Upper lobe of left lung (tissue), 6 donors: ENCODE measurements at regions not wholly inside any gene's neighbourhood (a gene's known extent, or its start where the extent isn't known, plus 50 kb on each side); places are given as distances from the start of the nearest gene placed in this dataset.

Source experiments
- ATAC-seq, 2 donors: fragments of 200-7000 bp; cut with Tn5 transposase; one replicate each; pipeline ENCODE4 v1.9.1; 2022; ENCODE audit warnings: mild to moderate bottlenecking in 2 of 2, moderate library complexity in 2 of 2; ENCODE audit not compliant: low FRiP score in 2 of 2
- DNase-seq, 2 donors: peaks; one replicate each; pipeline ENCODE4 v3.0.0-alpha.2; 2019 to 2020
- H3K27ac ChIP-seq, 4 donors: fragments of 200-600 bp; sonication (generic); one replicate each; pipeline ENCODE4 v1.5.1; 2016 to 2019
- H3K27me3 ChIP-seq, 4 donors: fragments of 200-600 bp; sonication (generic); one replicate each; pipeline ENCODE4 v1.5.1; 2017 to 2019
- H3K36me3 ChIP-seq, 4 donors: fragments of 200-600 bp; sonication (generic); one replicate each; pipeline ENCODE4 v1.5.1; 2016 to 2019
- H3K4me1 ChIP-seq, 4 donors: fragments of 200-600 bp; sonication (generic); one replicate each; pipeline ENCODE4 v1.5.1; 2018 to 2019
- H3K4me3 ChIP-seq, 4 donors: fragments of 200-600 bp; sonication (generic); one replicate each; pipeline ENCODE4 v1.5.1; 2017 to 2019; ENCODE audit warnings: mild to moderate bottlenecking in 2 of 4, moderate library complexity in 1 of 4
- H3K9me3 ChIP-seq, 4 donors: fragments of 200-600 bp; sonication (generic); one replicate each; pipeline ENCODE4 v1.5.1; 2018 to 2019
- EP300 ChIP-seq, 4 donors: sonication (generic); formaldehyde crosslinking; IDR thresholded peaks; one replicate each; pipeline ENCODE4 v1.5.1; 2017; ENCODE audit warnings: antibody characterized with exemption in 4 of 4, control low read depth in 2 of 4
- POLR2A ChIP-seq, 4 donors: fragments of 450-650 bp; IDR thresholded peaks; one replicate each; pipeline ENCODE4 v1.5.1; 2016 to 2017; ENCODE audit warnings: antibody characterized with exemption in 4 of 4, mild to moderate bottlenecking in 2 of 4
- POLR2AphosphoS5 ChIP-seq, 2 donors: sonication (generic); formaldehyde crosslinking; IDR thresholded peaks; one replicate each; pipeline ENCODE4 v1.5.1; 2017; ENCODE audit warnings: antibody characterized with exemption in 2 of 2
- WGBS, 2 donors: methylation state at CpG; one replicate each; pipeline ENCODE4 v1.1.5; 2017 to 2018; 5-methylcytosine and 5-hydroxymethylcytosine counted together
- TF ChIP-seq, protein P1 (sequence below), 6 experiments: fragments of 450-650 bp in 4 of 6; fragments of 200-600 bp in 2 of 6; sonication (generic) in 2 of 6; IDR thresholded peaks; one replicate each; pipeline ENCODE4 v1.5.1; 2016 to 2019; ENCODE audit warnings: antibody characterized with exemption in 6 of 6
- donor health status: DM: no; HTN: no; CAD: no; lungs with moderate emphysema.
- donor health status: DM: no; HTN: yes; CAD: no; lungs with severe emphysema.

DNA sequence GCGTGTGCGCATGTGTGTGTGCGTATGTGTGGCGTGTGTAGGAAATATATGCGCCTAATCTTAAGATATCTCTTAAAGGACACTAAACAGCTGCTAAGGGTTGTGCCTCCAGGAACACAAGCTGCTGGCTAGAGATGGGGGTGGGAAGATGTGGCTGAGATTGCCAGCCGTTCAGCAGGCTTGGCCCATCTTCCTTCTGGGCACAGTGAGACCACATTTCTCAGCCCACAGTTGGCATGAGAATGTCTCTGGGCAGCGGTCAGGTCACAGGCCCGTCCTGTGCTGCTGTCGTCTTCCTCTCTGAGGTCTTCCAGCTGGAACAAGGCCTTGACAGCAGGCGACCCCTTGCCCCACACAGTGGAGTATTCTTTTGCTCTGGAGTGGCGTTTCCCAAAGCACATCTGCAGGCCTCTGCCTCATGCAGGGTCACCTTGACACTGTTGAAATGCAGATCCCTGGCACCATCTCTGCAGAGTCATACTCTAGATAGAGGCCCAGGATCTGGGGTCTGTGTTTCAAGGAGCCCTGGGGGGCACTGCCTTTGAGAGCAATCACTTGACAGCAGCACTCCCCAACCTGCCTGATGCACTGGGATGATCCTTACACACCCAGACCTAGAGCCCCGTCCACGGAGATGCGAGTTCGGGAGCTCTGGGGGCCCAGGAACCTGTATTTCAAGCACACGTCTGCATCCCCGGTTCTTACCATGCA, 335.5 kb upstream of the SFSWAP start:
- H3K9me3 ChIP-seq = no peaks in the 10 kb centered on the region
- H3K27ac ChIP-seq = no peak overlapping the region
- DNase-seq (no peak), ATAC-seq (no peak)
- no peak overlapping the region for H3K4me3 ChIP-seq
- WGBS, 2 donors = 76 to 77% methylated on average over 13 to 14 of the region's 17 CpGs
- TF ChIP-seq, protein P1, sequence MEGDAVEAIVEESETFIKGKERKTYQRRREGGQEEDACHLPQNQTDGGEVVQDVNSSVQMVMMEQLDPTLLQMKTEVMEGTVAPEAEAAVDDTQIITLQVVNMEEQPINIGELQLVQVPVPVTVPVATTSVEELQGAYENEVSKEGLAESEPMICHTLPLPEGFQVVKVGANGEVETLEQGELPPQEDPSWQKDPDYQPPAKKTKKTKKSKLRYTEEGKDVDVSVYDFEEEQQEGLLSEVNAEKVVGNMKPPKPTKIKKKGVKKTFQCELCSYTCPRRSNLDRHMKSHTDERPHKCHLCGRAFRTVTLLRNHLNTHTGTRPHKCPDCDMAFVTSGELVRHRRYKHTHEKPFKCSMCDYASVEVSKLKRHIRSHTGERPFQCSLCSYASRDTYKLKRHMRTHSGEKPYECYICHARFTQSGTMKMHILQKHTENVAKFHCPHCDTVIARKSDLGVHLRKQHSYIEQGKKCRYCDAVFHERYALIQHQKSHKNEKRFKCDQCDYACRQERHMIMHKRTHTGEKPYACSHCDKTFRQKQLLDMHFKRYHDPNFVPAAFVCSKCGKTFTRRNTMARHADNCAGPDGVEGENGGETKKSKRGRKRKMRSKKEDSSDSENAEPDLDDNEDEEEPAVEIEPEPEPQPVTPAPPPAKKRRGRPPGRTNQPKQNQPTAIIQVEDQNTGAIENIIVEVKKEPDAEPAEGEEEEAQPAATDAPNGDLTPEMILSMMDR (IDR thresholded peaks at IDR 0.05) = no peak
- TF ChIP-seq POLR2AphosphoS5 (IDR thresholded peaks at IDR 0.05) (no peak), EP300 (IDR thresholded peaks at IDR 0.05) (no peak), POLR2A (IDR thresholded peaks at IDR 0.05) (no peak)
- no peaks in the 10 kb centered on the region for H3K36me3 ChIP-seq
- no peaks in the 10 kb centered on the region for H3K27me3 ChIP-seq
- H3K4me1 ChIP-seq = no peaks in the 10 kb centered on the region

DNA sequence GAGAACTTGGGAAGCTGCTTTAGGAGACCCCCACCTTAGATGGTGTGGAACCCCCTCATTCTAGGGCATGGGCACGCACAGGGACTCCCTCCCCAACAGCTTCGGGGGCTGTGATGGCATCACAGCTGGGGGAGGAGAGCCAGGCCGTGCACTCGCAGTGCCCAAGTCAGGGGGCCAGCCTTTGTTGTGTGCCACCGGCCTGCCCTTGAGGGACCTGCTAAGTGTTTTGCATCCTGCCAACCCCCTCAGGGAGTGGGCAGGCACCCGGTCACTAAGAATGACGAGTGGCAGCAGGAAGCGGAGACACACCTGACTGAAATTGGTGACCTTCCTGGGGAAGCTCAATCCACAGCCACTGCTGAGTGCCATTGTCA, 334.9 kb upstream of the SFSWAP start:
- WGBS, 2 donors = 83 to 92% methylated on average over 8 of the region's 8 CpGs
- no peak for DNase-seq
- ATAC-seq = no peak

DNA sequence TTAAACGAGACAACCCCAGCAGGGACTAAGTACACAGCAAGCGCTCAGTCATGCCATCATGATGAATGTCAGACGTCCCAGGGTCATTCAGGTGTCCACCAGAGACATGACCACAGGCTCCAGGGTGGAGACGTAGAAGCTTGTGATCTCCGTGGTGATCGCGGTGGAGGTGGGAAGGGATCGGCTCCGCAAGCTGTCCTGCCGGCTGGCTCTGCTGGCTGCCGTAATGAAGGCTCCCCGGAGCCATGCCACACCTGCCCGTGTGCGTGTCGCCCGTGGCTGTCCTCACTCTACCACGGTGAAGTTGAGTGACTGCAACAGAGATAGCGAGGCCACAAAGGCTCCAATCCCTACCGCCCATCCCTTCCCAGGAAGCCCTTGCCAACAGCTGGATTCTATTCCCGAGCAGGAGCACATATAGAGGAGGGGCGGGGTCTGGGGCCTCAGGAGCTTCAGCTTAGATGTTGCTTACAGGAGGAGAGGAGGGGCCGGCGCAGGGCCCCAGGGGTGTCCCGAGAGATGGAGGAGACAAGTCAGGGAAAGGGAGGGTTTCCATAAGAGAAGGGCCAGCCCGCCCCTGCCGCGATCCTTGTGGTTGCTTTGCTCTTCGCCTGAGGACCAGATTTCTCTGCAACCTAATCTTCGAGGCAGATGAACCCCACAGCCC, 332.6 kb upstream of the SFSWAP start:
- Histone ChIP-seq H3K27me3 (no peaks in the 10 kb centered on the region), H3K4me1 (no peaks in the 10 kb centered on the region), H3K36me3 (no peaks in the 10 kb centered on the region), H3K9me3 (no peaks in the 10 kb centered on the region), H3K4me3 (no peak overlapping the region), H3K27ac (no peak overlapping the region)
- DNase-seq = no peak
- WGBS, 2 donors = 74% methylated on average over 18 to 29 of the region's 29 CpGs
- TF ChIP-seq POLR2A (IDR thresholded peaks at IDR 0.05) = no peak
- TF ChIP-seq, protein P1 (IDR thresholded peaks at IDR 0.05) = no peak
- no peak for TF ChIP-seq POLR2AphosphoS5 (IDR thresholded peaks at IDR 0.05)
- TF ChIP-seq EP300 (IDR thresholded peaks at IDR 0.05) = no peak
- no peak for ATAC-seq

More for the DNA sequence above, 334.9 kb upstream of the SFSWAP start:
- TF ChIP-seq POLR2AphosphoS5 (IDR thresholded peaks at IDR 0.05) (no peak), POLR2A (IDR thresholded peaks at IDR 0.05) (no peak), EP300 (IDR thresholded peaks at IDR 0.05) (no peak)
- TF ChIP-seq, protein P1 (IDR thresholded peaks at IDR 0.05) = no peak
- Histone ChIP-seq H3K27me3 (no peaks in the 10 kb centered on the region), H3K36me3 (no peaks in the 10 kb centered on the region), H3K4me3 (no peak overlapping the region), H3K9me3 (no peaks in the 10 kb centered on the region), H3K4me1 (no peaks in the 10 kb centered on the region), H3K27ac (no peak overlapping the region)

DNA sequence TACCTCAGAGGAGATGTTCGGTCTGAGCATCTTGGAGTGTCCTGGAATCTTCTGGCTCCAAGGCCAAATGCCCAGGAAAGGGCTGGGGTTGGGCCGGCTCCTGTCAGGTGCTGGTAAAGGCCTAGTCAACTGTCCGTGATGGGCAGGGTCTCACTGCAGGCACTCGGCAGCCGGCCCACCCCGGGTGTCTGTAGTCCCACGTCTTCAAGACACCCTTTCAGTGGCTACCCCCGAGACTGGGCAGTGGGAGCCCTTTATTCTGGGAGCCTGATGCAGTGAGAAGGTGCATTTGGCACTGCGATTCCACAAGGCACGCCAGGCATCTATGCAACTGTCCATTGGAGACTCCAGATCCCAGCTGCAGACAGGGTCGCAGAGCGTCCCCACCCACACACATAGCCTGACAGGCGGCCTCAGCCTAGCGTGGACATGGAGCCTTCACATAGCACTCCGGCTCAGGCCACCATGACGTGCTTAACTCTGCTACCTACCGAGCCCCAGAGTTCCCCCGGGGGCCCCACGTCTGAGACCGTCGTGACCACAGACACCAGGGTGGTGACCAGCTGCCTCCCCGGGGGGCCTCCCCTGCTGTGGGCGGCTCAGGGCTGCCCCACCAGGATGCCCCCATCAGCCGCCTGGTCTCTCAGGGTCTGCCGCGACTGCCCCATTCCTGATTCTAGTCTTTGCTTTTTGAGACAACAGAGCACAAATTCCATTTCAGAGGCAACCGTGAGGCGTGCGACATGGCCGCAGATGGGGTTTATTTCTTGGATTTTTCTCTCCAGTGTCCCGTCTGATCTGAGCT, 331.8 kb upstream of the SFSWAP start:
- H3K27me3 ChIP-seq = no peaks in the 10 kb centered on the region
- no peaks in the 10 kb centered on the region for H3K9me3 ChIP-seq
- WGBS, 2 donors = 79% methylated on average over 13 to 31 of the region's 31 CpGs
- no peaks in the 10 kb centered on the region for H3K4me1 ChIP-seq
- TF ChIP-seq POLR2AphosphoS5 (IDR thresholded peaks at IDR 0.05) = no peak
- TF ChIP-seq POLR2A (IDR thresholded peaks at IDR 0.05) = no peak
- TF ChIP-seq EP300 (IDR thresholded peaks at IDR 0.05) = no peak
- TF ChIP-seq, protein P1 (IDR thresholded peaks at IDR 0.05) = no peak
- no peak overlapping the region for H3K27ac ChIP-seq
- no peak overlapping the region for H3K4me3 ChIP-seq
- DNase-seq = no peak
- H3K36me3 ChIP-seq = no peaks in the 10 kb centered on the region
- ATAC-seq = no peak
